ENCODE measurements at regions not wholly inside any gene's neighbourhood (a gene's known extent, or its start where the extent isn't known, plus 50 kb on each side); places are given as distances from the start of the nearest gene placed in this dataset.

GRCh38 chr5:82513738-82514137, 235.6 kb upstream of the RPS23 start:
- TF ChIP-seq, protein P1, sequence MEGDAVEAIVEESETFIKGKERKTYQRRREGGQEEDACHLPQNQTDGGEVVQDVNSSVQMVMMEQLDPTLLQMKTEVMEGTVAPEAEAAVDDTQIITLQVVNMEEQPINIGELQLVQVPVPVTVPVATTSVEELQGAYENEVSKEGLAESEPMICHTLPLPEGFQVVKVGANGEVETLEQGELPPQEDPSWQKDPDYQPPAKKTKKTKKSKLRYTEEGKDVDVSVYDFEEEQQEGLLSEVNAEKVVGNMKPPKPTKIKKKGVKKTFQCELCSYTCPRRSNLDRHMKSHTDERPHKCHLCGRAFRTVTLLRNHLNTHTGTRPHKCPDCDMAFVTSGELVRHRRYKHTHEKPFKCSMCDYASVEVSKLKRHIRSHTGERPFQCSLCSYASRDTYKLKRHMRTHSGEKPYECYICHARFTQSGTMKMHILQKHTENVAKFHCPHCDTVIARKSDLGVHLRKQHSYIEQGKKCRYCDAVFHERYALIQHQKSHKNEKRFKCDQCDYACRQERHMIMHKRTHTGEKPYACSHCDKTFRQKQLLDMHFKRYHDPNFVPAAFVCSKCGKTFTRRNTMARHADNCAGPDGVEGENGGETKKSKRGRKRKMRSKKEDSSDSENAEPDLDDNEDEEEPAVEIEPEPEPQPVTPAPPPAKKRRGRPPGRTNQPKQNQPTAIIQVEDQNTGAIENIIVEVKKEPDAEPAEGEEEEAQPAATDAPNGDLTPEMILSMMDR (IDR thresholded peaks at IDR 0.05 in 2 of 3, conservative IDR thresholded peaks at IDR 0.05 in 1 of 3; ENCODE audit: control insufficient read depth in 2 of 3, extremely low read depth in 1 of 3, insufficient read depth in 1 of 3, low read depth in 3 of 3, low read length in 3 of 3): no peak
- TF ChIP-seq EZH2 (IDR thresholded peaks at IDR 0.05; ENCODE audit: borderline replicate concordance, control insufficient read depth, low read depth, low read length): no peak
- no peak for TF ChIP-seq POLR2A (IDR thresholded peaks at IDR 0.05; ENCODE audit: low read depth, low read length)
- TF ChIP-seq HDAC6 (IDR thresholded peaks at IDR 0.05; ENCODE audit: unreplicated experiment): no peak
- no peak for TF ChIP-seq RFX5 (IDR thresholded peaks at IDR 0.05; ENCODE audit: low read depth, low read length)
- TF ChIP-seq TCF7 (IDR thresholded peaks at IDR 0.05; ENCODE audit: borderline replicate concordance): no peak
- no peak for TF ChIP-seq RAD21 (IDR thresholded peaks at IDR 0.05; ENCODE audit: insufficient read depth, low read depth, low read length)
- no peak for TF ChIP-seq CBX3 (IDR thresholded peaks at IDR 0.05; ENCODE audit: borderline replicate concordance, low read depth)

Measured in GM12878 (cell line).